Left hindlimb (tissue), 1 donor: ENCODE measurements at regions not wholly inside any gene's neighbourhood (a gene's known extent, or its start where the extent isn't known, plus 50 kb on each side); places are given as distances from the start of the nearest gene placed in this dataset.

Source experiments
- DNase-seq: peaks from one replicate; pipeline ENCODE4 v3.0.0-alpha.2; 2018

GRCh38 chr16:73663720-73664119 is 615.8 kb upstream of the ZFHX3 start:
- no peak for DNase-seq

- no peak for DNase-seq
Observed at GRCh38 chr16:73636196-73636595, 588.3 kb upstream of the ZFHX3 start.

- DNase-seq = no peak
Observed at GRCh38 chr16:73629011-73629410, 581.1 kb upstream of the ZFHX3 start.

- no peak for DNase-seq
Observed at GRCh38 chr16:73617738-73618137, 569.8 kb upstream of the ZFHX3 start.

GRCh38 chr16:73616770-73617169 is 568.8 kb upstream of the ZFHX3 start:
- DNase-seq = no peak

GRCh38 chr16:73616166-73616753 is 568.3 kb upstream of the ZFHX3 start:
- DNase-seq = no peak

GRCh38 chr16:73615071-73615940 is 567.4 kb upstream of the ZFHX3 start:
- no peak for DNase-seq

- no peak for DNase-seq
Observed at GRCh38 chr16:73614131-73614530, 566.2 kb upstream of the ZFHX3 start.

- no peak for DNase-seq
Observed at GRCh38 chr16:73610605-73611156, 562.8 kb upstream of the ZFHX3 start.

- DNase-seq = no peak
Observed at GRCh38 chr16:73610160-73610559, 562.2 kb upstream of the ZFHX3 start.

GRCh38 chr16:73608911-73609310 is 561.0 kb upstream of the ZFHX3 start:
- DNase-seq = no peak

- DNase-seq = no peak
Observed at GRCh38 chr16:73605309-73605708, 557.4 kb upstream of the ZFHX3 start.

- DNase-seq = no peak
Observed at GRCh38 chr16:73601911-73602310, 554.0 kb upstream of the ZFHX3 start.

GRCh38 chr16:73599870-73600269 is 551.9 kb upstream of the ZFHX3 start:
- no peak for DNase-seq

GRCh38 chr16:73599351-73599750 is 551.4 kb upstream of the ZFHX3 start:
- DNase-seq = no peak

GRCh38 chr16:73584157-73584556 is 536.2 kb upstream of the ZFHX3 start:
- DNase-seq = no peak

- DNase-seq = no peak
Observed at GRCh38 chr16:73572135-73572828, 524.4 kb upstream of the ZFHX3 start.

GRCh38 chr16:73569266-73569980 is 521.5 kb upstream of the ZFHX3 start:
- no peak for DNase-seq

- no peak for DNase-seq
Observed at GRCh38 chr16:73568769-73569168, 520.8 kb upstream of the ZFHX3 start.

GRCh38 chr16:73565925-73566324 is 518.0 kb upstream of the ZFHX3 start:
- no peak for DNase-seq

- no peak for DNase-seq
Observed at GRCh38 chr16:73565263-73565662, 517.3 kb upstream of the ZFHX3 start.

GRCh38 chr16:73563709-73564108 is 515.8 kb upstream of the ZFHX3 start:
- DNase-seq = no peak

GRCh38 chr16:73560497-73560896 is 512.6 kb upstream of the ZFHX3 start:
- DNase-seq = no peak
